ENCODE measurements at regions not wholly inside any gene's neighbourhood (a gene's known extent, or its start where the extent isn't known, plus 50 kb on each side); places are given as distances from the start of the nearest gene placed in this dataset.
"Not testable (repeated sequence)": the region's sequence is repeated elsewhere in the genome, so short reads cannot be mapped to it uniquely, and the experiment has no call there.

DNA sequence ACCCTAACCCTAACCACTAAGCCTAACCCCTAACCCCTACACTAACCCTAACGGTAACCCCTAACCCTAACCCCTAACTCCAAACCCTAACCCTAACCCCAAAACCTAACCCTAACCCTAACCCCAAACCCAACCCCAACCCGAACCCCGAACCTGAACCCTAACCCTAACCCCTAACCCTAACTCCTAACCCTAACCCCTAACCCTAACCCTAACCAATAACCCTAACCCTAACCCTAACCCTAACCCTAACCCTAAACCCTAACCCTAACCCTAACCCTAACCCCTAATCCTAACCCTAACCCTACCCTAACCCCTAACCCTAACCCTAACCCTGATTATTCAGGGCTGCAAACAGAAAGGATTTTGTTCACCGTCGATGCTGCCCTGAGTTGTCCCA, 144.6 kb upstream of the DUSP22 start:
- H3K9me3 ChIP-seq (ENCODE audit: control insufficient read depth in 2 of 2, insufficient read depth in 1 of 2, low read depth in 1 of 2, low read length in 1 of 2) = peaks cover 0 to 10% of the 10 kb centered on the region in 2 donors
- not testable (repeated sequence) for H3K27ac ChIP-seq (ENCODE audit: low read depth in 1 of 3, low read length in 2 of 3); DNase-seq; H3K36me3 ChIP-seq (ENCODE audit: control insufficient read depth in 3 of 3, insufficient read depth in 2 of 3, low read depth in 1 of 3, low read length in 3 of 3); H3K27me3 ChIP-seq (ENCODE audit: control insufficient read depth in 3 of 3, insufficient read depth in 3 of 3, low read length in 3 of 3); H3K4me3 ChIP-seq (ENCODE audit: low read depth in 1 of 3, low read length in 3 of 3); FAIRE-seq; H3K4me1 ChIP-seq (ENCODE audit: control insufficient read depth in 3 of 3, insufficient read depth in 2 of 3, low read depth in 1 of 3, low read length in 2 of 3)
- WGBS, 3 donors = 92 to 94% (median 92%) methylated on average over 4 of the region's 5 CpGs

GRCh38 chr6:148051-148984, 144.0 kb upstream of the DUSP22 start:
- FAIRE-seq; H3K4me1 ChIP-seq (ENCODE audit: control insufficient read depth in 3 of 3, insufficient read depth in 2 of 3, low read depth in 1 of 3, low read length in 2 of 3); H3K27ac ChIP-seq (ENCODE audit: low read depth in 1 of 3, low read length in 2 of 3); H3K27me3 ChIP-seq (ENCODE audit: control insufficient read depth in 3 of 3, insufficient read depth in 3 of 3, low read length in 3 of 3); H3K4me3 ChIP-seq (ENCODE audit: low read depth in 1 of 3, low read length in 3 of 3); DNase-seq; H3K36me3 ChIP-seq (ENCODE audit: control insufficient read depth in 3 of 3, insufficient read depth in 2 of 3, low read depth in 1 of 3, low read length in 3 of 3): not testable (repeated sequence)
- H3K9me3 ChIP-seq (ENCODE audit: control insufficient read depth in 2 of 2, insufficient read depth in 1 of 2, low read depth in 1 of 2, low read length in 1 of 2) = peaks cover 0 to 10% of the 10 kb centered on the region in 2 donors
- 83 to 88% (median 85%) methylated on average over 56 to 61 of the region's 61 CpGs for WGBS, 3 donors

DNA sequence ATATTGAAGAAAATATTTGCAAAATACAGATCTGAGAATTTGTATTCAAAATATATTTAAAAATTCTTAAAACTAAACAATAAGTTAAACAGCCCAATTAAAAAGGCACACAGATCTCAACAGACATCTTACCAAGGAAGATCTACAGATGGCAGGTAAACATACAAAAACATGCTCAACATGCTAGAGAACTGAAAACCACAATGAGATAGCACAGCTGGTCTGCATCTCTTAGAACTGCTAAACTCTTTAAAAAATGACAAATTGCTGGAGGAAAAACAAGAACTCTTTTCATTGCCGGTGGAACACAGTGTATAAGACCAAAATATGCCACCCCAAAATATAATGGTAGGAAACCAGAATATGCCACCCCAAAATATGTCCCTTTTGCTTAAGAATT, 142.1 kb upstream of the DUSP22 start:
- not testable (repeated sequence) for FAIRE-seq; DNase-seq; H3K4me3 ChIP-seq (ENCODE audit: low read depth in 1 of 3, low read length in 3 of 3); H3K27ac ChIP-seq (ENCODE audit: low read depth in 1 of 3, low read length in 2 of 3); H3K27me3 ChIP-seq (ENCODE audit: control insufficient read depth in 3 of 3, insufficient read depth in 3 of 3, low read length in 3 of 3); H3K36me3 ChIP-seq (ENCODE audit: control insufficient read depth in 3 of 3, insufficient read depth in 2 of 3, low read depth in 1 of 3, low read length in 3 of 3); H3K4me1 ChIP-seq (ENCODE audit: control insufficient read depth in 3 of 3, insufficient read depth in 2 of 3, low read depth in 1 of 3, low read length in 2 of 3)
- 56 to 82% (median 68%) methylated on average over 1 of the region's 1 CpG for WGBS, 3 donors
- peaks cover 0 to 10% of the 10 kb centered on the region in 2 donors for H3K9me3 ChIP-seq (ENCODE audit: control insufficient read depth in 2 of 2, insufficient read depth in 1 of 2, low read depth in 1 of 2, low read length in 1 of 2)

DNA sequence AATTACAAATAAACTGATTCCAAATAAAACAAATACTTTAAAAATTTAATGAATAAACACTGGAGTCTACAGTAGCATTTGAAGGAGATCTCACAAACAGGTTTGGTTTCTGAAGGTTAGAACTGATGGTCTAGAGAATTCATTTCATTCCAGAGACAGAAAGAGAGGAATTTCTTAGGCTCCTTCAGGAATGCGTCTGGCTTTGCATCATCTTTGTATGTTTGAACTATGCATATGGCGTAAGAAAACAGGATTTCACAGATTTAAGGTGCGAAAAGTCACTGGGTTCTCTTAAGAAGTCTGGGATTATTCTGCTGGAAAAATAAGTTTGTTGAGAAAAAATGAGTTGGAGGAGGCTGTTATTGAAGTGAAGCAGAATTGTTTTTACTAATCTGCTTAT, 139.9 kb upstream of the DUSP22 start:
- not testable (repeated sequence) for H3K4me1 ChIP-seq (ENCODE audit: control insufficient read depth in 3 of 3, insufficient read depth in 2 of 3, low read depth in 1 of 3, low read length in 2 of 3); H3K4me3 ChIP-seq (ENCODE audit: low read depth in 1 of 3, low read length in 3 of 3); DNase-seq; H3K27me3 ChIP-seq (ENCODE audit: control insufficient read depth in 3 of 3, insufficient read depth in 3 of 3, low read length in 3 of 3); H3K36me3 ChIP-seq (ENCODE audit: control insufficient read depth in 3 of 3, insufficient read depth in 2 of 3, low read depth in 1 of 3, low read length in 3 of 3); H3K27ac ChIP-seq (ENCODE audit: low read depth in 1 of 3, low read length in 2 of 3); FAIRE-seq
- WGBS, 3 donors = 84 to 90% (median 87%) methylated on average over 3 of the region's 3 CpGs
- peaks cover 0 to 10% of the 10 kb centered on the region in 2 donors for H3K9me3 ChIP-seq (ENCODE audit: control insufficient read depth in 2 of 2, insufficient read depth in 1 of 2, low read depth in 1 of 2, low read length in 1 of 2)

- not testable (repeated sequence) for H3K36me3 ChIP-seq (ENCODE audit: control insufficient read depth in 3 of 3, insufficient read depth in 2 of 3, low read depth in 1 of 3, low read length in 3 of 3); DNase-seq; H3K4me3 ChIP-seq (ENCODE audit: low read depth in 1 of 3, low read length in 3 of 3); H3K4me1 ChIP-seq (ENCODE audit: control insufficient read depth in 3 of 3, insufficient read depth in 2 of 3, low read depth in 1 of 3, low read length in 2 of 3); H3K27ac ChIP-seq (ENCODE audit: low read depth in 1 of 3, low read length in 2 of 3); H3K27me3 ChIP-seq (ENCODE audit: control insufficient read depth in 3 of 3, insufficient read depth in 3 of 3, low read length in 3 of 3); H3K9me3 ChIP-seq (ENCODE audit: control insufficient read depth in 2 of 2, insufficient read depth in 1 of 2, low read depth in 1 of 2, low read length in 1 of 2); FAIRE-seq
- WGBS, 3 donors = 1 to 15% (median 10%) methylated on average over 2 of the region's 2 CpGs
These were observed 139.3 kb upstream of the DUSP22 start for GRCh38 chr6:153026-153425.

- H3K9me3 ChIP-seq (ENCODE audit: control insufficient read depth in 2 of 2, insufficient read depth in 1 of 2, low read depth in 1 of 2, low read length in 1 of 2); H3K27ac ChIP-seq (ENCODE audit: low read depth in 1 of 3, low read length in 2 of 3); H3K36me3 ChIP-seq (ENCODE audit: control insufficient read depth in 3 of 3, insufficient read depth in 2 of 3, low read depth in 1 of 3, low read length in 3 of 3); H3K4me3 ChIP-seq (ENCODE audit: low read depth in 1 of 3, low read length in 3 of 3); H3K4me1 ChIP-seq (ENCODE audit: control insufficient read depth in 3 of 3, insufficient read depth in 2 of 3, low read depth in 1 of 3, low read length in 2 of 3); FAIRE-seq; DNase-seq; H3K27me3 ChIP-seq (ENCODE audit: control insufficient read depth in 3 of 3, insufficient read depth in 3 of 3, low read length in 3 of 3): not testable (repeated sequence)
- WGBS, 3 donors = 60 to 72% (median 68%) methylated on average over 3 of the region's 3 CpGs
These were observed 138.4 kb upstream of the DUSP22 start for GRCh38 chr6:153867-154266.

DNA sequence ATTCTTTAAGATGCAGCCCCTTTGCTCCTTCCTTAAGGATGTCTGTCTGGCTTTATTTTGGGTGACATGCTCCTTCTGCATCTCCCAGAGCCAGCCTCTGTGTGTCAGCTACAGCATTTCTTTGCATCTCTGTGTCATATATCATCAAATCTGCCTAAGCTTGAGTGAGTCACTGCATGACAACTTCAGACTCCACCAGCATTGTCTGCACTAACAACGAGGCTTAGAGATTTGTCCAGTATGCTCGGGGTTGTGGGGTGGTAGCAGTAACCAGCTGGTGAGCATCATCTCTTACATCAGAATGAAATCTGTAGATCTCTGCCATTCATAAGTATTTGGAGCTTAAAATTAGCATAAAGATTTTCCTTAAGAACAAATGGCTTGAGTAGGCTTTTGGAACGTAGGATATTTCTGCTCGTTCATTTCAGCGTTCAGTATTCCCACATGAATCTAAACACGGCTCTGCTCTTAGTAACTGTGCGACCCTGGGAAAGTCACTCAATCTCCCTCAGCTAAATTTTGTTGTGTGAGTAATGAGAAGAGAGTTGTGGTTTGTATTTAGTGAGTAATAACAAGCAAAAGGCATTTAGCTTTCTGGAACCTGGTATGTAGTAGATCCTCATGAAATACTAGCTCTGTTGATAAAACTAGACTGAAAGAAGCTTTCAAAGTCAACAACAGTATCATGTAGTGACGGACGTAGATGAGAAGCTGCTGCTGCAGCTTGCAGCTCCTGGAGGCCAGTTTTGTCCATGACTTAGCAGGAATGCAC, 137.8 kb upstream of the DUSP22 start:
- FAIRE-seq; H3K27ac ChIP-seq (ENCODE audit: low read depth in 1 of 3, low read length in 2 of 3): not testable (repeated sequence)

DNA sequence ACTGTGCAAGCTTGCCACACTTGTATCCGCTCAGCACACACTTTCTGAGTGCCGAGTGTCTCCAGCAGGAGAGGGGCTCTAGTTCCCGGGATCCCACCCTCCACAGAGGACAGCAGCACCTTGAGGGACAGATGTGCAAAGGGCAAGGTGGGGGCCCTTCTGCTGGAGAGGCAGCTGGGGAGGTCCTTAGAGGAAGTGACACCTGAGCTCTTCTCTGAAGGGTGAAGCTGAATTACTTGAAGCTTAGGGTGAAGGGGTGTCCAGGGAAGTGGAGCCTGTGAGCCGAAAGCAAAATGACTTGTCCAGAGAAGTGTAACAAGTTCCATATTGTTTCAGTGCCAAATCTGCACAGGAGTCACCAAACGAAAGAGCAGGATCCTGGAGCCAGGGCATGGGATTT, 136.3 kb upstream of the DUSP22 start:
- no peaks in the 10 kb centered on the region for H3K9me3 ChIP-seq (ENCODE audit: control insufficient read depth in 2 of 2, insufficient read depth in 1 of 2, low read depth in 1 of 2, low read length in 1 of 2)
- H3K27ac ChIP-seq (ENCODE audit: low read depth in 1 of 3, low read length in 2 of 3) = no peak overlapping the region
- H3K27me3 ChIP-seq (ENCODE audit: control insufficient read depth in 3 of 3, insufficient read depth in 3 of 3, low read length in 3 of 3) = no peaks in the 10 kb centered on the region
- FAIRE-seq (no peak), DNase-seq (no peak)
- no peaks in the 10 kb centered on the region for H3K4me1 ChIP-seq (ENCODE audit: control insufficient read depth in 3 of 3, insufficient read depth in 2 of 3, low read depth in 1 of 3, low read length in 2 of 3)
- no peak overlapping the region for H3K4me3 ChIP-seq (ENCODE audit: low read depth in 1 of 3, low read length in 3 of 3)
- WGBS, 3 donors = 26 to 69% (median 39%) methylated on average over 5 of the region's 5 CpGs
- no peaks in the 10 kb centered on the region for H3K36me3 ChIP-seq (ENCODE audit: control insufficient read depth in 3 of 3, insufficient read depth in 2 of 3, low read depth in 1 of 3, low read length in 3 of 3)

More for the DNA sequence above, 137.8 kb upstream of the DUSP22 start:
- H3K27me3 ChIP-seq (ENCODE audit: control insufficient read depth in 3 of 3, insufficient read depth in 3 of 3, low read length in 3 of 3); H3K9me3 ChIP-seq (ENCODE audit: control insufficient read depth in 2 of 2, insufficient read depth in 1 of 2, low read depth in 1 of 2, low read length in 1 of 2); H3K4me1 ChIP-seq (ENCODE audit: control insufficient read depth in 3 of 3, insufficient read depth in 2 of 3, low read depth in 1 of 3, low read length in 2 of 3); H3K36me3 ChIP-seq (ENCODE audit: control insufficient read depth in 3 of 3, insufficient read depth in 2 of 3, low read depth in 1 of 3, low read length in 3 of 3); DNase-seq; H3K4me3 ChIP-seq (ENCODE audit: low read depth in 1 of 3, low read length in 3 of 3): not testable (repeated sequence)
- 53 to 74% (median 69%) methylated on average over 9 of the region's 9 CpGs for WGBS, 3 donors
